Progenitor cell of endocrine pancreas (in vitro differentiated cells): ENCODE measurements at regions not wholly inside any gene's neighbourhood (a gene's known extent, or its start where the extent isn't known, plus 50 kb on each side); places are given as distances from the start of the nearest gene placed in this dataset.

Experiments
- DNase-seq: peaks from one replicate; pipeline ENCODE4 v3.0.0; 2021; ENCODE audit warnings: low spot score; ENCODE audit not compliant: unreplicated experiment
- H3K27ac Mint-ChIP-seq: 2 replicates; pipeline ENCODE4 v1.8.0; 2021; ENCODE audit warnings: mild to moderate bottlenecking, moderate library complexity, mixed read lengths
- H3K27me3 Mint-ChIP-seq: 2 replicates; pipeline ENCODE4 v1.8.0; 2021; ENCODE audit warnings: mixed read lengths
- H3K36me3 Mint-ChIP-seq: 2 replicates; pipeline ENCODE4 v1.8.0; 2022; ENCODE audit warnings: mixed read lengths; ENCODE audit not compliant: insufficient read depth
- H3K4me1 Mint-ChIP-seq: 2 replicates; pipeline ENCODE4 v1.8.0; 2021; ENCODE audit warnings: low read depth, mixed read lengths
- H3K4me3 Mint-ChIP-seq: 2 replicates; pipeline ENCODE4 v1.8.0; 2021; ENCODE audit warnings: low read depth, mild to moderate bottlenecking, moderate library complexity, mixed read lengths
- H3K9me3 Mint-ChIP-seq: 2 replicates; pipeline ENCODE4 v1.8.0; 2021; ENCODE audit warnings: low read depth, mixed read lengths
- CTCF ChIP-seq: fragments of 200-600 bp; sonication (generic); IDR thresholded peaks from one replicate; pipeline ENCODE4 v1.5.0; 2021; ENCODE audit warnings: antibody characterized with exemption, mild to moderate bottlenecking; ENCODE audit not compliant: unreplicated experiment

DNA sequence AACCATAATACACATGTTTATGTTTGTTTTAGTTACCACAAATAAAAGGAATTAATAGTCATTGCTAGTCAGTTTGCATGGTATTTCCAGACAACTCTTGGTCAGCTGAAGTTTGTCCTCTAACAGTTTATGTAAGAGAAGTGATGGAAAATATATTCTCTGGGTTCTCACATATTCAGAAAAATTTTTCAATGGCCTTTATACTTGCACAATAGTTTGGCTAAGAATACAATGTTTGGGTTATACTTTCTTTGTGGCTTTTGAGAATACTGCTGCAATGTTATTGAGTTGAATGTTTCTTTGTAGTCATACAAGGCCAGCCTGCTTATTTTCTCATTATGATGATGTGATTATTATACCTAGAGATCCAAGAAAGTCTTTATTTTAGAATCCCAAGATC lies 133.9 kb downstream of the RAP2B start:
- no peak overlapping the region for H3K27ac Mint-ChIP-seq
- H3K9me3 Mint-ChIP-seq: no peaks in the 10 kb centered on the region
- H3K27me3 Mint-ChIP-seq: no peaks in the 10 kb centered on the region
- H3K36me3 Mint-ChIP-seq: no peaks in the 10 kb centered on the region
- no peak for DNase-seq
- H3K4me1 Mint-ChIP-seq: peaks cover 5% of the 10 kb centered on the region
- H3K4me3 Mint-ChIP-seq: no peak overlapping the region
- TF ChIP-seq CTCF: no peak

DNA sequence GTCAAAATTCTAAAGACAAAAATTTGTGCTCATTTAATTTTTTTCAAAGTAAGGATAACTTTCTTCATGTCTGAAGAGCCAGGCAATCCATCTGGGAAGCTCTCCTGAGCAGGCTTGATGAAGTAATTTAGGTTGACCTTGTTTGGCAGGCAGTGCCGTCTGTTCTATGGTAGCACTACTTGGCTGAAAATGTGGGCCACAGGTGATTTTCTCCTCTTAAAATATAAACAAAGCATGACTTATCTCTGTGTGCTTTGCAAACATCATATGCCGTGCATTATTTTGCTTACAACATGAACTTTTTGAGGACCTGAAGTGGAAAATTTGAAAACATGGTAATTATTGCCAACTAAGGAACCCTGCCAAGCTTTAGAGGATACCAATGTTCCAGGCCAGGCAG lies 143.2 kb downstream of the RAP2B start:
- no peak for TF ChIP-seq CTCF
- Mint-ChIP-seq H3K9me3 (no peaks in the 10 kb centered on the region), H3K27me3 (no peaks in the 10 kb centered on the region), H3K4me3 (no peak overlapping the region), H3K27ac (no peak overlapping the region), H3K4me1 (peaks cover 4% of the 10 kb centered on the region), H3K36me3 (no peaks in the 10 kb centered on the region)
- DNase-seq: no peak

- Mint-ChIP-seq H3K36me3 (no peaks in the 10 kb centered on the region), H3K4me1 (peaks cover 8% of the 10 kb centered on the region), H3K9me3 (peaks cover 4% of the 10 kb centered on the region), H3K4me3 (no peak overlapping the region), H3K27ac (no peak overlapping the region), H3K27me3 (peaks cover 12% of the 10 kb centered on the region)
- no peak for TF ChIP-seq CTCF
- no peak for DNase-seq
Measured at GRCh38 chr3:153311541-153311940, 149.5 kb downstream of the RAP2B start.

DNA sequence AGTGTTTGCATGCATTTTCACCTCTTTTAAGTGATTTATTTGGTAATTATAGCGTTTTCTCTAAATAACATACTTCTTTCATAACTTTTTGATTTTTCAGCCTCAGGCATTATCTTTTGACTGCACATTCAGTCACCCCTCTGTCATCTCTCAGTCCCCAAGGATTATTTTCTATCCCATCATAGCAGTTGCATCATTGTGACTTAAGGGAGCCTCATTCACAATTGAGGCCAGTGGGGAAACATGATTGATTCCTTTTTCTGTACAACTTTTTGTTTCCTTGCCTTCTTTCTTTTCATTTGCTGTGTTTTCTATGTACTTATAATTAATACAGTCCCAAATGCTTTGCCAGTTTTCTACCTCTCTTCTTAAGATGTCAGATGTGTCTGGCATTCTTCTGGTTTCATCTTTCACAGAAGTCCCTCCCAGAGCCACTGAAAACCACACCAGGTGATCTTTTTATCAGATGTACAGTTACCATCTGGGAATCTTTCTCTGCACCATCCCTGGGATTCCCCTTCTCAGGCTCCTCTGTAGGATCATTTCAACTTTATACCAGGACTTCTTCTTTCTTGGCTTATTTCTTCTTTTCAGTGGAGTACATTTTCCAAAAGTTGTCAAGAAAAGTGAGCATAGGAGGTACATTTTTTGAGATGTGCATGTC lies 151.4 kb downstream of the RAP2B start:
- DNase-seq: no peak
- no peak overlapping the region for H3K4me3 Mint-ChIP-seq
- H3K36me3 Mint-ChIP-seq: no peaks in the 10 kb centered on the region
- peaks cover 4% of the 10 kb centered on the region for H3K9me3 Mint-ChIP-seq
- H3K27me3 Mint-ChIP-seq: peaks cover 12% of the 10 kb centered on the region
- H3K4me1 Mint-ChIP-seq: peaks cover 11% of the 10 kb centered on the region
- TF ChIP-seq CTCF: no peak
- no peak overlapping the region for H3K27ac Mint-ChIP-seq

DNA sequence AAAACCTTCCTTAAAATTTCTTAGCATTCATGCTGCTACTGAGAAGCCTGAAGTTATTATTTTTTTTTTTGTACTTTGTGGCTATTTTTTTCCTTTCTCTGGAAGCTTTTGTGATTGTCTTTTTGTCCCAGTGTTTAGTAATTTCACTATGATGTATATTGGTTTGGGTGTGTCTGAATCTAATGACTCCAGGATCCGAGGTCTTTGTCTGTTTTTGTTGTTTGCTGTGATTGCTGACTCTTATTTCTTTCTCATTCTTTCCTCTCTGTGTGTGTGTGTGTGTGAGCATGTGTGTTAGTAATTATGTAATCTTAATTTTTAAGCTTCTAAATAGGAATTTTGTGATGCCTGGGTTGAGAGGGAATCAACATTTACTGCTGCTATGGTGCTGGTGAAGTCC lies 152.0 kb downstream of the RAP2B start:
- H3K4me1 Mint-ChIP-seq: peaks cover 11% of the 10 kb centered on the region
- H3K36me3 Mint-ChIP-seq: no peaks in the 10 kb centered on the region
- no peak for DNase-seq
- peaks cover 12% of the 10 kb centered on the region for H3K27me3 Mint-ChIP-seq
- H3K4me3 Mint-ChIP-seq: no peak overlapping the region
- no peak for TF ChIP-seq CTCF
- peaks cover 4% of the 10 kb centered on the region for H3K9me3 Mint-ChIP-seq
- no peak overlapping the region for H3K27ac Mint-ChIP-seq
